GM12878 (cell line): ENCODE measurements at regions not wholly inside any gene's neighbourhood (a gene's known extent, or its start where the extent isn't known, plus 50 kb on each side); places are given as distances from the start of the nearest gene placed in this dataset.

Source experiments
- ETV6 ChIP-seq, 2 experiments: fragments of 450-650 bp in 1 of 2; IDR thresholded peaks in 1 of 2; conservative IDR thresholded peaks in 1 of 2; 2 replicates each; pipeline ENCODE4 v1.6.1; 2014; ENCODE audit warnings: antibody characterized with exemption in 1 of 2, borderline replicate concordance in 1 of 2, low read depth in 1 of 2, mild to moderate bottlenecking in 1 of 2, moderate library complexity in 1 of 2
- NFYB ChIP-seq: IDR thresholded peaks from 2 replicates; pipeline ENCODE4 v1.6.1; 2011; ENCODE audit warnings: low read depth, mild to moderate bottlenecking, low read length, improper control_type of control experiment, moderate library complexity; ENCODE audit not compliant: insufficient read depth
- RB1 ChIP-seq: fragments of 450-650 bp; formaldehyde crosslinking; IDR thresholded peaks from 2 replicates; pipeline ENCODE4 v1.6.1; 2017; ENCODE audit warnings: mild to moderate bottlenecking, borderline replicate concordance
- SRF ChIP-seq, 2 experiments: IDR thresholded peaks; 2 replicates each; pipeline ENCODE4 v1.6.1; 2011; ENCODE audit warnings: low read depth in 2 of 2, low read length in 2 of 2, mild to moderate bottlenecking in 1 of 2, moderate library complexity in 1 of 2
- TF ChIP-seq, protein P1 (sequence below): fragments of 450-650 bp; IDR thresholded peaks from 2 replicates; pipeline ENCODE4 v1.6.1; 2017; ENCODE audit warnings: mild to moderate bottlenecking, moderate library complexity
- TF ChIP-seq, protein P2 (sequence below): fragments of 450-650 bp; formaldehyde crosslinking; IDR thresholded peaks from 2 replicates; pipeline ENCODE4 v1.4.0; 2020; ENCODE audit warnings: mild to moderate bottlenecking, moderate library complexity
- TF ChIP-seq, protein P3 (sequence below): IDR thresholded peaks from 2 replicates; pipeline ENCODE4 v1.6.1; 2012; ENCODE audit warnings: low read depth, low read length, improper control_type of control experiment

DNA sequence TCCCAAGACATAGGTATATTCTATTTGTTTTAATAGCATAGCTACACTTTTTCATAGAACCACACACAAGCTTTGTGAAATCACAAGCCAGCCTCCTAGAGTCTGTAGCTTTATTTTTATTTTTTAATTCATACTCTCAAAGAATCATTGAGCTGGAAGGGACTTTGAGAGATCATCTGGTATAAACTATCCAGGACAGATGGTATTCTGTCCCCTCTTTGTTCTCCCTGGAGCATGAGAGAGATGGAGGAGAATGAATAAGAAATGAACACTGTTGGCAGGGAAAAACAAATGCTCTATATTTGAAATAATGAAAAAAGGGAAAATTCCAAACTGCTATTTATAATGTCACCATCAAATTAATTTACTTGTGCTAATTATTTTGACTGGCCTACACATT is 338.7 kb upstream of the IL12A start:
- TF ChIP-seq, protein P1, sequence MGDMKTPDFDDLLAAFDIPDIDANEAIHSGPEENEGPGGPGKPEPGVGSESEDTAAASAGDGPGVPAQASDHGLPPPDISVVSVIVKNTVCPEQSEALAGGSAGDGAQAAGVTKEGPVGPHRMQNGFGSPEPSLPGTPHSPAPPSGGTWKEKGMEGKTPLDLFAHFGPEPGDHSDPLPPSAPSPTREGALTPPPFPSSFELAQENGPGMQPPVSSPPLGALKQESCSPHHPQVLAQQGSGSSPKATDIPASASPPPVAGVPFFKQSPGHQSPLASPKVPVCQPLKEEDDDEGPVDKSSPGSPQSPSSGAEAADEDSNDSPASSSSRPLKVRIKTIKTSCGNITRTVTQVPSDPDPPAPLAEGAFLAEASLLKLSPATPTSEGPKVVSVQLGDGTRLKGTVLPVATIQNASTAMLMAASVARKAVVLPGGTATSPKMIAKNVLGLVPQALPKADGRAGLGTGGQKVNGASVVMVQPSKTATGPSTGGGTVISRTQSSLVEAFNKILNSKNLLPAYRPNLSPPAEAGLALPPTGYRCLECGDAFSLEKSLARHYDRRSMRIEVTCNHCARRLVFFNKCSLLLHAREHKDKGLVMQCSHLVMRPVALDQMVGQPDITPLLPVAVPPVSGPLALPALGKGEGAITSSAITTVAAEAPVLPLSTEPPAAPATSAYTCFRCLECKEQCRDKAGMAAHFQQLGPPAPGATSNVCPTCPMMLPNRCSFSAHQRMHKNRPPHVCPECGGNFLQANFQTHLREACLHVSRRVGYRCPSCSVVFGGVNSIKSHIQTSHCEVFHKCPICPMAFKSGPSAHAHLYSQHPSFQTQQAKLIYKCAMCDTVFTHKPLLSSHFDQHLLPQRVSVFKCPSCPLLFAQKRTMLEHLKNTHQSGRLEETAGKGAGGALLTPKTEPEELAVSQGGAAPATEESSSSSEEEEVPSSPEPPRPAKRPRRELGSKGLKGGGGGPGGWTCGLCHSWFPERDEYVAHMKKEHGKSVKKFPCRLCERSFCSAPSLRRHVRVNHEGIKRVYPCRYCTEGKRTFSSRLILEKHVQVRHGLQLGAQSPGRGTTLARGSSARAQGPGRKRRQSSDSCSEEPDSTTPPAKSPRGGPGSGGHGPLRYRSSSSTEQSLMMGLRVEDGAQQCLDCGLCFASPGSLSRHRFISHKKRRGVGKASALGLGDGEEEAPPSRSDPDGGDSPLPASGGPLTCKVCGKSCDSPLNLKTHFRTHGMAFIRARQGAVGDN: no peak
- TF ChIP-seq SRF (IDR thresholded peaks at IDR 0.05; ENCODE audit: low read depth in 2 of 2, low read length in 2 of 2): no peak
- TF ChIP-seq, protein P2, sequence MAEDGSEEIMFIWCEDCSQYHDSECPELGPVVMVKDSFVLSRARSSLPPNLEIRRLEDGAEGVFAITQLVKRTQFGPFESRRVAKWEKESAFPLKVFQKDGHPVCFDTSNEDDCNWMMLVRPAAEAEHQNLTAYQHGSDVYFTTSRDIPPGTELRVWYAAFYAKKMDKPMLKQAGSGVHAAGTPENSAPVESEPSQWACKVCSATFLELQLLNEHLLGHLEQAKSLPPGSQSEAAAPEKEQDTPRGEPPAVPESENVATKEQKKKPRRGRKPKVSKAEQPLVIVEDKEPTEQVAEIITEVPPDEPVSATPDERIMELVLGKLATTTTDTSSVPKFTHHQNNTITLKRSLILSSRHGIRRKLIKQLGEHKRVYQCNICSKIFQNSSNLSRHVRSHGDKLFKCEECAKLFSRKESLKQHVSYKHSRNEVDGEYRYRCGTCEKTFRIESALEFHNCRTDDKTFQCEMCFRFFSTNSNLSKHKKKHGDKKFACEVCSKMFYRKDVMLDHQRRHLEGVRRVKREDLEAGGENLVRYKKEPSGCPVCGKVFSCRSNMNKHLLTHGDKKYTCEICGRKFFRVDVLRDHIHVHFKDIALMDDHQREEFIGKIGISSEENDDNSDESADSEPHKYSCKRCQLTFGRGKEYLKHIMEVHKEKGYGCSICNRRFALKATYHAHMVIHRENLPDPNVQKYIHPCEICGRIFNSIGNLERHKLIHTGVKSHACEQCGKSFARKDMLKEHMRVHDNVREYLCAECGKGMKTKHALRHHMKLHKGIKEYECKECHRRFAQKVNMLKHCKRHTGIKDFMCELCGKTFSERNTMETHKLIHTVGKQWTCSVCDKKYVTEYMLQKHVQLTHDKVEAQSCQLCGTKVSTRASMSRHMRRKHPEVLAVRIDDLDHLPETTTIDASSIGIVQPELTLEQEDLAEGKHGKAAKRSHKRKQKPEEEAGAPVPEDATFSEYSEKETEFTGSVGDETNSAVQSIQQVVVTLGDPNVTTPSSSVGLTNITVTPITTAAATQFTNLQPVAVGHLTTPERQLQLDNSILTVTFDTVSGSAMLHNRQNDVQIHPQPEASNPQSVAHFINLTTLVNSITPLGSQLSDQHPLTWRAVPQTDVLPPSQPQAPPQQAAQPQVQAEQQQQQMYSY (CRISPR knock-in tag): no peak
- no peak for TF ChIP-seq ETV6 (conservative IDR thresholded peaks at IDR 0.05 in 1 of 2, IDR thresholded peaks at IDR 0.05 in 1 of 2; ENCODE audit: borderline replicate concordance in 1 of 2, low read depth in 1 of 2)
- TF ChIP-seq, protein P3, sequence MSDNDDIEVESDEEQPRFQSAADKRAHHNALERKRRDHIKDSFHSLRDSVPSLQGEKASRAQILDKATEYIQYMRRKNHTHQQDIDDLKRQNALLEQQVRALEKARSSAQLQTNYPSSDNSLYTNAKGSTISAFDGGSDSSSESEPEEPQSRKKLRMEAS: no peak
- no peak for TF ChIP-seq RB1
- TF ChIP-seq NFYB: no peak
